Activated CD4-positive, CD25-positive, alpha-beta regulatory T cell (primary cell): ENCODE measurements at regions not wholly inside any gene's neighbourhood (a gene's known extent, or its start where the extent isn't known, plus 50 kb on each side); places are given as distances from the start of the nearest gene placed in this dataset.
"Not testable (repeated sequence)": the region's sequence is repeated elsewhere in the genome, so short reads cannot be mapped to it uniquely, and the experiment has no call there.

Source experiments
- DNase-seq, 4 experiments: peaks; one replicate each; lab custom pipeline; 2025; lab: John Stamatoyannopoulos, UW

DNA sequence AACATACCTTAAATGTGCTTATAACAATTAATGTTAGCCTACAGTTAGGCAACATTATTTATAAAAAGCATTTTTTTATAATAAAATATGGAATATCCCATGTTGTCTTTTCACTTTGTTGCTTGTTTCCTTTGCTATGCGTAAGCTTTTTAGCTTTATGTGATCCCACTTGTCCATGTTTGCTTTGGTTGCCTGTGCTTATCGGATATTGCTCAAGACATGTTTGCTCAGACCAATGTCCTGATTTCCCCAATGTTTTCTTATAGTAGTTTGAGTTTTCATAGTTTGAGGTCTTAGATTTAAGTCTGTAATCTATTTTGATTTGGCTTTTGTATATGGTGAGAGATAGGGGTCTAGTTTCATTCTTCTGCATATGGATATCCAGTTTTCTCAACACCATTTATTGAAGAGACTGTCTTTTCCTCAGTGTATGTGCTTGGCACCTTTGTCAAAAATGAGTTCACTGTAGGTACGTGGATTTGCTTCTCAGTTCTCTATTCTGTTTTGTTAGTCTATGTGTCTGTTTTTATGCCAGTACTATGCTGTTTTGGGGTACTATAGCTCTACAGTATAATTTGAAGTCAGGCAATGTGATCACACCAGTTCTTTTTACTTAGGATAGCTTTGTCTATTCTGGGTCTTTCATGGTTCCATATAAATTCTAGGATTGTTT lies 592.7 kb upstream of the SEMA6D start:
- DNase-seq = no peak

DNA sequence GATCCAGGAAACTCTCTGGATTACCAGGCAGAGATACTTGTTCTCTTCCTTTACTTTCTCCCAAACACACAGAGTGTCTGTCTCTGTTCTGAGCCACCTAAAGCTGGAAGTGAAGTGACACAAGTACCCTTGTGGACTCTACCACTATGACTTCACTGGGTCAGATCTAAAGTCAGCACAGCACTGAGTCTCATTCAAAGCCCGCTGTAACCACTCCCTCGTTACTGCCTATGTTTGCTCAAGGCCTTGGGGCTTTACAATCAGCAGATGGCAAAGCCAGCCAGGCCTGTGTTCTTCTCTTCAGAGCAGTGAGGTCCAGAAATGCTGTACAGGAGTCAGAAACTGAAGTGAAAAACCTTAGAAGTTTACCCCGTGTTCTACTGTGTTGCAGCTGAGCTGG lies 588.3 kb upstream of the SEMA6D start:
- DNase-seq = no peak

DNA sequence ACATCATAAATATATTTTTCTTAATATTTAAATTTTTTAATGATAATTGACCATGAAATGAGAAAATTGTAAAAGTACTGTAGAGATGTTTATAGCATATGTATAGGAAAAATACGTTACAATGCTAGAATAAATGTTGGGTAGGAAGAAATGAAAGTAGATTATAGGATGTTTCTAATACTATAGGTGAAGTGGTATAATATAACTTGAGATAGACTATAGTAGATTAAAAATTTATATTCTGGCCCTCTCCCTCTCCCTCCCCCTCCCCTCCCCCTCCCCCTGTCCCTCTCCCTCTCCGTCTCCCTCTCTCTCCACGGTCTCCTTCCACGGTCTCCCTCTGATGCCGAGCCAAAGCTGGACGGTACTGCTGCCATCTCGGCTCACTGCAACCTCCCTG lies 585.9 kb upstream of the SEMA6D start:
- DNase-seq = not testable (repeated sequence)

DNA sequence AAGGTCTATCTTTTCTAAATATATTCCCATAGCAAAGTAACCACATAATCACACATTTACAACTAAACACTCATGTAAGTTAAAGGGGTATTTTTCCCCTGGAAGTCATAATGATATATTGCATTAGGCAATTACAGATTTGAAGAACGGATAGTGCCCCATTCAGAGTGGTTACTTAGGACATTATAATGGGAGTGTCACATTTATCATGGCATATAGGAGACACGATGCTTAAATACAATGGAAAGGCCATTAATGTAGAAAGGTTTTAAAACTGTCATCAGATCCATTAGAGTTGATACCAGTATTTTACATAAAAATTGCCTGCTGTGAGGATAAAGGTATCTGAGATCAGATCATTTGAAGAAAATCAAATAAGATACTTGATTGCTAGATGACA lies 582.0 kb upstream of the SEMA6D start:
- no peak for DNase-seq

DNA sequence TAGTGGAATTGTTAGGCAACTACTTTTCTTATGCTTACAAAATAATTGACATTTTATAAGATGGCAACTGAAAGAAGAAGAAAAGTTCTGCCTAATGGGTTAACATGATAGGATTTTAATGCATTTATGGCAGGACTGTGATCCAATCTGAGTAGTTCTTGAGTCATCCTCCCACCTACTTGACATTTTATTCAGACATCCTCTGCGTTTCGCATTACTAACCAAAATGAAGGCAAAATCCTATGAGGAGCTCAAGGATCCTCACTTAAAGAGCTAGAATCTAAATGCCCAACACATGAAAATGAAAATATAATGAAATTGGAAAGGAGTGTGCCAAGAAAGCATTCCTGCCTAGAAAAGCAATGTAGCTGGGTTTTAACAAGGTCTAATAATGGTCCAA lies 581.1 kb upstream of the SEMA6D start:
- DNase-seq = no peak

DNA sequence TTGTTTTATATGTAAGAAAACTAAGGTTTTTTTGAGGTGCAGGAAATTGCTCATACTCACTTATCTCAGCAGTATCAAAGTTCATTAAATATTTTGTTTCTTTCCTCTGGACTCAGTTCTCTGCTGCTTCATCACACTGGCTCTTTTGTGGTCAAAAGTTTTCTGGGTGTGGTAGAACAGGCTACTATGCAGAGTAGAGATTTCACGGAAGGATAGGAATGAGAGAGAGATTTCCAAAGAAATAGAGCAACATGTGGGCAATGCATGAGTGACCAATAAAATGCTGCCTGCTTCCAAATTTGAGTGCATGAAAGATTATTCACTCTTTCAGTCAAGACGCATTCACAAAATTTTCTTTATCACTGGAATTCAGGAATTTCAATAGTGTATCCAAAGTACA lies 577.3 kb upstream of the SEMA6D start:
- no peak for DNase-seq

DNA sequence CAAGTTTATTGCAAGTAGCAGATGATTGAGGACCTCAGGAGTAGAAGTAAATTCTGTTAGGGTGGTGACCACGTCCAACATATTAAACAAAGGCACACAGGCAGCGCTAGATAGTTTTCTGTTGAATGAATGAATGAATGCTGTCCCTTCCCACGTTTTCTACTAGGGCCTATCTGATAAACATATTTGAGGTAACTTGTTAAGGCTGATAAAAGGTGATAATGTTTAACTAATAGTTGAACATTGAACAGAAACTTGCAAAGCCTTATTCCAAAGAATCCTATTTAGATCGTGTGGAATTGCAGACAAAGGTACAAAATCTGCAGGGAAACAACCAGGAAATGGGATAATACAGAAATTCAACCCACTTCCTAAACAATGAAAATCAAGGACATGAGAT lies 559.5 kb upstream of the SEMA6D start:
- DNase-seq = no peak

DNA sequence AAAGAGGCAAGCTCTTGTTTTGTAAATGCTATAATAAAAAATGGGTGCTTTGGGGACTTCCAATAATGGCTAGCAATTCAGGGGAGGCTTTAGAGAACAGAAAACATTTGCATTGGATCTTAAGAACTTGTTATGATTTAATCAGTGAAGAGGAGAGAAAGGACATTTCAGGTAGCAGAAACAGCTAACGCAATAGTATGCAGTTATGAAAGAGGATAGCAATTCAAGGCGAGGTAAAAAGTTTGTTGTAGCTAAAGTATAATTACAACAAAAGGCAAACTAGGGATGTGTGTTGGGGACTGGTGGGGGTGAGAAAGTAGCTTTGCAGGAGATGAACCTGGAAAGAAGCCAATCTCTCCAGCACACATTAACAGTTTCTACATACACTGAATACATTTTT lies 558.7 kb upstream of the SEMA6D start:
- no peak for DNase-seq

DNA sequence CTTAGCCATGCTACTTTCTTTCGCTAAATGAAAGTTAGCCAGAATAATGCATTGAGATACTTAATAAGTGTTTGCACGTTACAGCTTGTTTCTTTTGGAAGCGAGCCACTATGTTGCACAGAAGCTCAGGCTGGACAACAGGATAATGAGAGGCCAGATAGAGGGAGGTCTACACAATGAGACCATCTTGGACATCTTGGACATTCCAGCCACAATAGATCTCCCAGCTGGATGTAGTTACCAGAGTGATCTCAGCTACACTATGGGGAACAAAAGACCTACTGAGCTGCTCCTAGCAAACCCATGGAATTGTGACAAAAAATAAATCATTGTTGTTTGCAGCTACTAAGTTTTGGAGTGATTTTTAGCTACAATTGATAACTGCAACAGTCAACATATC lies 540.1 kb upstream of the SEMA6D start:
- DNase-seq = no peak

DNA sequence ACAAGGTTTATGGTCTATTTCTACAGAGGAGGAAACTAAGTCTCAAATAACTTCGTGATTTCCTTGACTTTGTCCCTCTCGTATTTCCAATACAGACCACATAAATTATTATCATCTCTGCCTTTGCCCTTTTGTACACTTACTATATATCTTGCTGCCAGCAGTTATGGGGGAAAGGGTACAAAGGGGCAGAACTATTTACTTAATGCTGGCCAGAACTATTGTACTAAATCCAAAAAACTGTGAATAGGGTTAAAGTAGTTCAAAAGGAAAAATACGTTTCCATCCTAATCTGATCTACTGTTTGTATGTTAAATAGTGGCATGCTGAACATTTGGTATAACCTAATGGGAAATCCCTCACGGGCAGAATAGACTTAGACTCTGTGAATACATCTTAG lies 537.3 kb upstream of the SEMA6D start:
- no peak for DNase-seq

DNA sequence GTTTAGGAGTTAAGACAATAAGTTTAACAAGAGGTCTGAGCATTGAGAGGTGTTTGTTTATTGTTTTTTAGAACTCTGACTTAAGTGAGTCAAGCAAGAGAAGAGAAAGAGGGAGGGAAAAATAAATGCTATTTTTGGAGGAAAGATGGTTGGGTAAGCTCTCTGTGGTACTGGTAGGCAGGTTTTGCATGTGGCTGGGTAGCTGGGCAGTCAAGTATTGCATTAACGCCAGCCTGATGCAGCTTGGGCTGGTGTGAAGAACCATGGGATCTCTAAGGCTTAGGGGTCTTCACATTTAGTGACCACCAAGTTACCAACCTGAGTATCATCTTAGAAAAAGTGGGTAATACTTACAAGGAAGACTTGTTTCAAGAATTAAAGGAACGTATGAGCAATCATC lies 534.5 kb upstream of the SEMA6D start:
- DNase-seq = no peak

DNA sequence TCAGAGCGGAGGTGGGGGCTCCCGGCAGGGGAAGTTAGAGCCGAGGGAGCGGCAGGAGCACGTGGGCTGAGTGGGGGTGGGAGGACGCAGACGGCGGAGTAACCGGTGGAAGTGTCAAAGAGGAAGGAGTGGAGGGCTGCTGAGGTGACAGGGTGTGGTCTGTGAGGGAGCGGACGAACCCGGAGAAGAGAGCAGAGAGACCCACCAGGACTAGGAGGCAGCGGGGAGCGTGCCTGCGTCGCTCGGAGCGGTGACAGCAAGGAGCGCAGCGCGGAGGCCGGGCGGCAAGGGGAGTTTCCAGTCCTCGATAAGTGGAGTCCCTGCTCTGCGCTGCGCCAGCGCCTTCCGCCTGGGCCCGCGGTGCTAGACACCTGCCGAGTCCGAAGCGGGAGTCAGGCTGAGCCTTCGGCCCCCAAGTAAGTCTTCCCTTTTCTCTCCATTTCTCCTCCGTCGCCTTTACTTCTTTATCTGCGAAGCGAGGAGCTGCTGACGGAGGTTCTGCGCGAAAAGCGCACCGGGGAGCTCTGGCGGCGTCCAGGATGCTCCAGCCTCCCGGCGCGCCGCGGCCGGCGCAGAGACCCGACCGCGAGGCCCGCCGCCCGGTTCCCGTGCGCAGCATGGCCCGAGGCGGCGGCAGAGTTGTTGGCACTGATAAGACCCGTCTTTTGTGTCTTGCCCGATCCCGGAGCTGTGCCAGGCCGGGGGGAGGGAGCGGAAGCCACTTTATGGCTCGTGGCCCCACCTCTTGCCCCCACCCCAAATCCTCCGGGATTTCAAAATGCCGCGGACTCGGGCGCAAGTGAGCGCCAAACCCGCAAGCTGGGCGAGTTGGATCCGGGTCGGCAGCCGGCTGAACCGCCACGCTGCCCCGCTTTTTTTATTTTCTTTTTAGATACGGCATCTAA lies 533.0 kb upstream of the SEMA6D start:
- no peak for DNase-seq

DNA sequence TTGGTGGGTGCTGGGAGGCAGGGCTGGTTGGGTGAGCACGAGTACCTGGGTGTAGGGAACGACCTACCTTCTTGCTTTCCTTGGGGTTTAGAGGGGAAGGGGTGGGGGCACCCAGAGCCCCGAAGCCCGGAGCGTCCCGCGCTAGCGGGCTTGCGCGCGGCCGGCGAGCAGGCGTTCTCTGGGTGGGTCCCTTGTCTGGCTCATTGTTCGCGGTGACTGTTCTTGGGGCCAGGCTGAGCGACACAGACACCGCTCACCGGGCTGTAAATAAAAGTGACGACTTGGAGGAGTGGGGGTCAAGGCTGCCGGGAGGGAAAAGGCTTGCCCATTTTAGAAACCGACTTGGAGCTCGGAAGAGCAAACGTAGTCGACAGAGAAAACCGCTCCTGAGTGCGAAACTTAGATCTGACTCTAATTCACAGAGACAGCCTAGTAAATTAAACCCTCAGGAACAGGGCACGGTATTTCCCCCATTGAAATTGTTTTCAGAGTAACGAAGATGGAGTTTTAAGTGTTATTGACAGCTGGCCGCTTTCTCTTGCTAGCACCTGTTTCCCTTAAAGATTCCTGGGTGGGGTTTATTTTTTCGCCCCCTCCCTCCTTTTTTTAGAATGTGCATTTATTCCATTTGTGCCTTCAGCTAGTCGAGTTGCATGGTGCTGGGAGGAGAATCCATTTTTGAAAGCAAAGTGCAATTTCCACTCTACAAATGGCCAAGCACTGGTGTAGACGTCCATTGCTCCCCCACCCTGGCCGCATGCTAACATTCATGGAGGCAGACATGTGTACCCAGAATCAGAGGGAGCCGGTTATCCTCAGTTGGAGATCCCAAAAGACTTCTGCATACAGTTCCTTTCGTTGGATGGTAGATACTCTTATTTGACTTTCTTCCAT lies 532.1 kb upstream of the SEMA6D start:
- DNase-seq = no peak

DNA sequence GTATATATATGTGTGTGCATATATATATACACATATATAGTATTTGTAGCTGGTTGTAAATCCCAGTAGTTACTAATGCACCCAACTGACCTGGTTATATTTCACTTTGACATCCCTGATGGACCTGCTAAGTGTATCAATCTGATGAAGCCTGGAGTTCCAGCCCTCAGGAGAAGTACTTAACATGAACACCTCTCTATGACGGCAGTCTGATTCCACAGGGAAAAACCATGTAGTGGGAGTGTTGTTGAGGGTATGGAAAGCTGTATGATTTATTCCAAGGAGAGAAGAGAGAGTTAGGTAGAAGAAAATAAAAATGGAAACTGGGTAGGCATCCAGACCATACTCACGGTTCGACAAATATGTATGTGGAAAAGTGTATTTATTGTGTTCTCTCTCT lies 531.2 kb upstream of the SEMA6D start:
- no peak for DNase-seq

DNA sequence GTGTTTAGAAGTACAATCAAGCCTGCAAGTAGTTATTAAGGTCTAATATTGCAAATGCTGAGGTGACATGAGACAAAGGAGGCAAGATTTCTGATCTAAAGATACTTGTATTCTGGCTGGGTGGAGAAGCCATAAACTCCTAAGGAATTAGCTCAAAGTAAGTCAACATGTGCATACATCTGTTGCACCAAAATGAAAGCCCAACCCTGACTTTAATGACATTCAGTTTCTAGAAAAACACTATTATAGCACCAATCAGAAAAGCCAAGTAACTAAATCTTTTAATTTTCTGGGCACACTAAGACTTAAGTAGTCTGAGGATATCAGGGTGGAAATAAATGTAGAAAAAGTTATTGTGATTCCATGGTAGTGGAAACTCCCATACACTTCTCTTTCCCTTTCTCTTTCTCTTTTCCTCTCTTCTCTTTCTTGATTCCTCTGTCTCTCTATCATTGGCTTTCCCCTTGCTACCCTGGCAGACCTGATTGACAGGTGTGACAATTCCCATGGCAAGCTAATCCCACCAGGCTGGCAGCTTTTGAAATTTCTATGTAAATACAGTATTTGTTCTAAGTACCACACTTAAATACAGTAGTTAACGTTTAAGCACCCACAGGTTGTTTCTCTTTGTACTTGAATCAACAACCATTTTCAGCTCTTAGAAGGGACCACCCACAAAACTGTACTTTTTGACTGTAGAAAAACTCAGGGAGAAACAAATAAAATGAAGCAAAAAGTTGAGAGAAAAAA lies 528.4 kb upstream of the SEMA6D start:
- no peak for DNase-seq

DNA sequence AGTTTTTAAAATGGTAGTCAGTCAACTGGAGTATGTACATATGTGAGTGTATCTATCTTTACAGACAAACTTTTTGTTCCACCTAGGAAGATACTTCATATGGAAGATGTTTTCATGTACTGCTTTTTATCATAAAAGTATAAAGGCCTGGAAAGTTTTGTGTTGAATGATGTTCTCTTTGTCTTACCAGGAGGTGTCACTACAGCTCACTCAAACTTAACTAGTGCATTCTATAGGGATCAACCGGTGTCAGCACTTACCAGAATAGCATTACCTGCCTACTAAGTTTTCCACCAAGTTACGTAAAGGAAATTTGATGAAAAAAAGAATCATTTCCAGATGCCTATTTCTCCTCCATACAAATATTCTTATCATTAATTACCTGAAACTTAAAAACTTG lies 522.6 kb upstream of the SEMA6D start:
- DNase-seq = no peak

DNA sequence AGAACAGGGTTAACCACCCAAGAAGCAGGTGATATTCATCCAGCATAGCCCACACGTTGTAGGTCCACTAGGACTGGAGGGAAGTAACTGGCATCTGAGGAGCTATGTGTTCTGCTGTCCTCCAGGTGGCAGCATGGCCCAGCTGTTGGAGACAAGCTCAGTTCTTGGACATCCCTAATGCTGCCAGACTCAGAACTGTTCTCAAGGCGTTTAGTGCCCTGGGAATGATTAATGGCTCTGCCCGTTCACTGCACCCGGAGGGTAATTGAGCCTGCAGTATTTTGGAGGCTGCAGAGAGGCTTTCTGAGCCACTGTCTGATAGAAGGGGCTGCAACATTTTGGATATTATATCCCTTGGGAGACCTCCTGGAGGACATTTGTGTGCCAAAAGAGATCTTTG lies 521.3 kb upstream of the SEMA6D start:
- DNase-seq = no peak

DNA sequence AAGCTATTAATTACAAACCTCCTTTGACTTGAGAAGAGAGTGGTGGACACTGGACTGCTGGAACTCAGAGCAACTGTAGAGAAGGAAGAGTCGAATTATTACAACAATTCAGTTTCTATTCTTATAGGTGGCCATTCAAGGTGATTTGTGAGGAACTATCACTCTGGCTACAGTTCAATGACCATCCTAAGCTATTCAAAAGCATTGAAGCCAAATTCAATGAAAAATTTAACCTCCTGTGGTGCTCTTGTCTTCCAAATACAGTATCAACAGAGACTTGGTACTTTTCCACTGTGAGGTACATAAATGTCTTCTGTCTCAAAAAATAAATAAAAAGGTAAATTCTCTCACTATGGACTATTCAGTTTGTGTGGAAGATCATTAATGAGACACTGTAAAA lies 513.3 kb upstream of the SEMA6D start:
- no peak for DNase-seq

DNA sequence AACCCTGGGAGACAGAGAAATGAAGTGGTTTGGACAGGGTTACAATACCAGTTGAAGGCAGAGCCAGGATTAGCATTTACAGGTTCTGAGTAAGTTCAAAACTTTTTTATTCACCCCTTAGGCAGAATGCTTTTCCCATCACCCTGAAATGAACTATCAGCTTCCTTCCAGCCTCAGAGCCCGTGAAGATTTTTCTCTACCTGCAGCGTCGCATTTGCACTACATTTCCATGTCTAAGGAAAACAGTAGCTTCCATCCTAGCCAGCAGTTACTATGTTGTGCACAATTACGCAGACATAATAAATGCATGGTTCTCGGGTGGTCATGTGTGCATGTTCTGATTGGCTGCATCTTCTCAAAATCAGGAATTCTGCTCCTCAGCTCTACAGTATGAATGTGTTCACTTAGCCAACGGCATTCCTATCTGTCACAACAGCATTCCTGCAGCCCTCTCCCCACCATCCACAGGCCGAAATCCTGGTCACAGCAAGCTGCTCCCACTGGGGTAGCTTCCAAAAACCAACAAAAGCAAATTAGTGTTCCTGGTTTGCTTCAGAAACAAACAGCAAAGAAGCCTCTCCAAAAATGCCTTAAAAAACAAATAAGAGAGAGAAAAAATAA lies 510.8 kb upstream of the SEMA6D start:
- no peak for DNase-seq

DNA sequence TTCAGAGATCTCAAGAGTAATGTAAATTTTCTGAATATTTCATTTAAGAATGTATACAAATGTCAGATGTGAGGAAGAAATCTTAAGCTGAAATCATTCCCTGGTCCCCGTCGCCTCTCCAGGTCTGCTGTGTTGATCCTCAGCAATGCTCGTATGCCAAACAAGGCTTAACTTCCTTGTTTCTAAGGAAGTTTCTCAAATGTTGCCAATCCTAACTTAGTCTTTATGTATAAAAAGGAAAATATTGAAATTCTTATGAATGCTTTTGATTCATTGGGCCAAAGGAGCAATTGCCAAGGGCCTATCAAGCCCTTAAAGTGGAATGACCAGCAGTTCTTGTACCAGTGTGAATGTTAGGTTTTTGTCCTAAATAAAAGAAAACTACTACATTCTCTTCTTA lies 507.7 kb upstream of the SEMA6D start:
- DNase-seq = no peak

DNA sequence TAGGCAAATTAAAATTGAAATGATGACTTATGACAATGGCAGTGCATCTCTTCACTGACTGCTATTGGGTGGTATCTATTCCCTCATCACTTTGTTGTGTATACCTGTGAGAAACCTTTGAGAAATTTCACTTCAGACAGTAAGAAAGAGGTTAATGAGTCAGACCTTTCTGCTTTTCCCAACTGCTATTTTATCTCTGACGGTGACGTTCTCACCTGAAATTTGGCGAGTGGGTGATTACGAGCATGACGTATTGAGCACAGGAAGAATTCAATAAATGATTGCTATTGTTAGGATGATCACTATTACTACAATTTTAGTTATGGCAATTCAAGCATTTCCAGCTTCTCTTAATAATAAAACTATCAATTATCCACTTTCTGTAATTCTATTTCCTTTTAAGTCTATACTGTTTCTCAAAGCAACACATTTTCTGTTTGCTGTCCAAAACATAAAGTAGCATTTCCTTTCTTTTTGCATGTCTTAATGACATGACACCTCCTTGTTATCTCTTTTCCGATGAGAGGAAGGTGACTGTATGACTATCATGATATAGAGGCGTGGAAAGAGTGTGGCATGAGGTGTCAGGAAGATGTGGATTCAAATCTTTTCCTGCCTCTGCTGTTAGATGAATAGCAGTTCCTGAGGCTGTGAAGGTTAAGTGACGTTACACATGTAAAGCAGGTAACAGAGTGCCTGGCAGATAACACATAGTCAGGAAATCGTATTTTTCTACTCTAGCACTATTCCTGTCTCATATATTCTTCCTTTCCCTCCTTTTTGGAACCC lies 504.9 kb upstream of the SEMA6D start:
- no peak for DNase-seq
